CD1c-positive myeloid dendritic cell (primary cell): ENCODE measurements at regions not wholly inside any gene's neighbourhood (a gene's known extent, or its start where the extent isn't known, plus 50 kb on each side); places are given as distances from the start of the nearest gene placed in this dataset.
"Not testable (repeated sequence)": the region's sequence is repeated elsewhere in the genome, so short reads cannot be mapped to it uniquely, and the experiment has no call there.

Experiments used
- DNase-seq: peaks from one replicate; pipeline ENCODE4 v3.0.0-alpha.2; 2016; ENCODE audit errors: extremely low spot score

DNA sequence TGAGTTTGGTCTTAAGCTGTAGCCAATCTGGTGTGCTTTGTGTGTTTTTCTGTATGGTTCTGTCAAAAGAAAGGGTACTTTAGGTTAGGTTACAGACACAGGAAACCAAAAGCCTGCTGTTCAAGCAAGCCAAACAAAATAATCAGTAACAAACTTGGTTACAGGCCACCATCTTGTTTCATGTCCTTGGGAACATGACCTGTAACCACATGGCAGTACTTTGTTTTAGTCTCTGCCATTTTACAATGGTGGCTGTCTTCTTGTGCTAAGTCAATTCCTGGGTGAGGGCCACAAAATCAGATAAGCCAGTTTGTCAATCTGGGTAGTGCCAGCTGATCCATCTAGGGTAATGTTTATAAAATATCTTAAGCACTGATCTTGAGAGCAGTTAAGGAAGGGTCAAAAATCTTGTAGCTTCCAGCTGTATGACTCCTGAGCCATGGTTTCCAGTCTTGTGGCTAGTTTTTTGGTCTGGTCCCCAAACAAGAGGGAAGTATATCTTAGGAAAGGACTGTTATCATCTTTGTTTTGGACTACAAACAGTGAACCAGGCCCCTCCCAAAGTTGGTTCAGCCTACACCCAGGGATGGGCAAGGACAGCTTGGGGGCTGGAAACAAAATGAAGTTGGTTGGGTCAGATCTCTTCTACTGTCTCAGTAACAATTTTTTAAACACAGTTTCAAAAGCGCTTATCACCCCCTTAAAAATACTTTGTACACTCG lies 90.0 kb downstream of the IGLL5 start:
- no peak for DNase-seq

DNA sequence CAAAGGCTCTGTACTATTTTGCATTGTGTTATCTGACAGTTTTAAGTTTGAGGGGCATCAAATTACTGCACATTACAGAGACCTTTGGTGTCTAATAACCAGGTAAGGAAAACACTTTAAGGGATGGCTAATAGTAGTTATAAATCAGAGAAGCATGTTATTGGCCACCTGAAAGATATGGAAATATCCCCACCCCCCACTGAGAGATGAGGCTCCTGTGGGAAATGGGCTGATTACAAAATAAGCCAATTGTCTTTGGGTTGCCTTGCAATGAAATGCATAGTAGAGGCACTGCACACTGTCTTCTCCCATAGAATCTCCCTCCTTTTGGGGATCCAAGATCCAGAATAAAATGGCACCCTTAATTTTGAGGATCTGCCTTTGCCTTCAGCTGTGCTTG lies 91.0 kb downstream of the IGLL5 start:
- DNase-seq: no peak

GRCh38 chr22:22979121-22979724 lies 91.1 kb upstream of the GNAZ start:
- DNase-seq: no peak

DNA sequence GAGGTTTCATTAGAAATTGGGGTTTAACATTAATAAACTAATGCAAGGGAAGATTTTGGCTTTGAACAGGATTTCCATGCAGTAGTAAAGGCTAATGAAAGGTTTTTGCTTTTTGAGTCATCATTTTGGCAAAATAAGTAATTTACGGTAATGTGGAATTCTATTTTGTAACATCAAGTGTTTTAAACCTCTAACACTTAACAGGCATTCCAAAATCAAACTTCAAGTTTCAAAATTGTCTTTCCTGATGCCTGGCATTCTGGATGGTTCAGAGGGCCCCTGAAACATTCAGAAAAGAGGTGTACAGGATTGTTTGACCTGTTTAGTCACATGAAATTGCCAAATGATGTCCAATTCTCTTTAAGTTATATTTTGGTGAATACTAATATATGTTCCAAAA lies 90.4 kb upstream of the GNAZ start:
- DNase-seq: no peak

GRCh38 chr22:22981670-22982571 lies 88.4 kb upstream of the GNAZ start:
- DNase-seq: no peak

DNA sequence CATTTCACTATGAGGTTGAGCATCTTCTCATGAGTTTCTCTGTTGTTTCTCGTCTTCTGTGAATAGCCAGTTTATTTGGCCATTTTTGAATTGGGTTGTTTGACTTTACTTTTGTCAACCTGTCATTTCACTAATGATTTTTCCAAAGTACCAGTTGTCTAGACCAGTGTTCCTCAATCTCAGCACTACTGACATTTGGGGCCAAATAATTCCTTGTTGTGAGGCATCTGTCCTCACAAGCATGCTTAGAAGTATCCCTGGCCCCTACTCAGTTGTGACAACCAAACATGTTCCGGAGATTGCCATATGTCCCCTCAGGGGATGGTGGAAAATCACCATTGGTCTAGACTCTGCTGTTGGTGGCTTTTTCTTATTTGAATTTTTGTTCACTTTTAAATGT lies 87.7 kb upstream of the GNAZ start:
- no peak for DNase-seq

- no peak for DNase-seq
Observed at GRCh38 chr22:22983123-22983522, 87.2 kb upstream of the GNAZ start.

DNA sequence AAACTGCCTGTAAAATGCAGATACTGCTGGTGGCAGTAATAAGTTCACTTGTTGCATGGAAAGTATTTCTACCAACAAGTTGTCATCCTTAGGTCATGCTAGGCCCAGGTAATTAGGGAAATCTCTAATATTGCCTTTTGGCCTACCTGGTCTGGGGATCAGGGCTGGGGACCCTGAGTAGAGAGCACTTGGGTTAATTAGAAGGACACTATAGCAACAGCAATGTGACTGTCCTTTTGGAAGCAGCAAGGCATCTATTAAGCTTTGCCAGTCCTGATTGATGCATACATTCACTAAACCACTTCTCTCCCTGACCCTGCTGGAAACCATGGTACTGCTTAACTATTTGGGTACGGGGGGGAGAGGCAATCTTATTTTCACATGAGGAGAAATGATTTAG lies 86.5 kb upstream of the GNAZ start:
- DNase-seq: no peak

DNA sequence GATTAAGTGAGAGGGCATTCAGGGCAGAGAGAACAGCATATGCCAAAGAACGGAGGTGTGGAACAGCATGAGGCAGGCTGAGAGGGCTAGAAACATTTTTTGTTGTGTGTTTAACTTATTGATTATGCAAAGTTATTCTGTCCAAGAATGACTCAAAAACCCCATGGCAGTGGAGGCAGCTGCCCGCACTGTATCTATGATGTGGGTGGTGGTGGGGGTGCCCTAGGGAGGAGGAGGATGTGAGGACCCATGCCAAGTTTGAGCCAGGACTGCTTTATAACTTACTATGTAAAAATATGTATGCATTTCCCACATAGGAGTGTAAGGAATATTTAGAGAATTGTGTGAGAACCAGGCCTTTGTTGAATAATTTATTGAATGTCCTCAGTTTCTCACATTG lies 85.4 kb upstream of the GNAZ start:
- no peak for DNase-seq

GRCh38 chr22:22986008-22986407 lies 84.3 kb upstream of the GNAZ start:
- no peak for DNase-seq

DNA sequence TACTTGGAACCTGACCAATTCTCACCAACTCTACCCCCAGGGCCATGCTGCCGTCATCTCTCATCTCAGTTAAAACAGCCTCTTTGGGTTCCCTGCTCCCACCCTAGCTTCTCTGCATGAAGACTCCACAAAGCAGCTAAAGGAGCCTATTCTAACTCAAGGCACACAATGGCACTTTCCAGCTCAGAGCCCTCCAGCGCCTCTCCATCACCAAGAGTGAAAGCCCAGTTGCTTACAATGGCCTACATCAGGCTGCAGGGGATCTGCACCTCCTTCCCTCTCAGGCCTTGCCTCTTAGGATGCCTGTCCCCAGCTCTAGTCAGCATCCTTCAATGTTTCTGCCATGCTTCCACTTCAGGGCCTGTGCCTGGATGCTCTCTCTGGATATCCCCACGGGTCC lies 83.7 kb upstream of the GNAZ start:
- no peak for DNase-seq

- no peak for DNase-seq
Observed at GRCh38 chr22:22988150-22988549, 82.2 kb upstream of the GNAZ start.

DNA sequence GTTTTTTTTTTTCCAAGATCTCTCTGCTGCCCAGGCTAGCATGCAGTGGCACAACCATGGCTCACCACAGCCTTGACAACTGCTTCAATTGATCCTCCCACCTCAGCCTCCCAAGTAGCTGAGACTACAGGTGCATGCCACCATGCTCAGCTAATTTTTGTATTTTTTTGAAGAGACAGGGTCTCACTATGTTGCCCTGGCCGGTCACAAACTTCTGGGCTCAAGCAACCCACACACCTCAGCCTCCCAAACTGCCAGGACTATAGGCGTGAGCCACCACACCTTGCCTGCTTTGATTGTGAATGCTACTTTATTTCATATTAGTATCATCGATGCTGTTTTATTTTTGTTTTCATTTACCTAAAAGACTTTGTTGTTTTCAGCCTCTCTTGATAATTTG lies 81.5 kb upstream of the GNAZ start:
- no peak for DNase-seq

GRCh38 chr22:22989856-22990255 lies 80.5 kb upstream of the GNAZ start:
- no peak for DNase-seq

- not testable (repeated sequence) for DNase-seq
Observed at GRCh38 chr22:22990711-22991505, 79.4 kb upstream of the GNAZ start.

DNA sequence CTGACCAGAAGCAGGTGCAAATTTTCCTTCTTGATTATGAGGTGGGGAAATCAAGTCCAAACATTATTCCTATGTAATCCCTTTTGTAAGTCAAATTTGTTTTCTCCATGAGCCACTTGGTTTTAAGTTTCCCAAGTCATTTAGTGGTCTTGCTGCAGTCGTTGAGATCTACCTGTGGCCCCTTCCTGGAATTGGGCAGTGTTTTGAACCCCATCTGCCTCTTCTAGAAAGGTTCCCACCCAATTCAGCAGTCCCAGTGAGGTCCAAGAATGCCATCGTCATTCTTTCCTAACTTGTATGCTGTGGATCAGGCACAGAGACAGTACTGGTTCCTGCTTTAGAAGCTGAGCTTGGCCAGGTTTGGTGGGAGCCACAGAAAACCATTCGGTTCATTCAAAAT lies 77.8 kb upstream of the GNAZ start:
- DNase-seq: no peak

DNA sequence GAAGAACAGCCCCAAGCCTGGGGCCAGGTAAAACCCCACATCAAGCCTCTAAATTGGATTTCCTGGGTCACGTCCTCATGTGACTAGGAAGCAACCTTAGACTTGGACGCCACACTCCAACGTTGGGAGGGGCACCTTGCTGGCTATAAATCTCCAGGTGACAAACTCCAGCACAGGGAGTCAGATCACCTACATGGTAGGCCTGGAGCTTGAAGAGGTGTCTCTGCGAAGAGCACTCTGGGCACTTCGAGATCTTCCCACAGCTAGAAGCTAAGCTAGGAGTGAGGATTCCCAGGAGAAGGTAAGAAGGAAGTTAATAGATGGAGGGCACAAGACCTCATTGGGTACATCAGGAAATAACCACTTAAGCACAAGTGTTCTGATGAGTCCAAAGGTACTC lies 77.1 kb upstream of the GNAZ start:
- DNase-seq: no peak

DNA sequence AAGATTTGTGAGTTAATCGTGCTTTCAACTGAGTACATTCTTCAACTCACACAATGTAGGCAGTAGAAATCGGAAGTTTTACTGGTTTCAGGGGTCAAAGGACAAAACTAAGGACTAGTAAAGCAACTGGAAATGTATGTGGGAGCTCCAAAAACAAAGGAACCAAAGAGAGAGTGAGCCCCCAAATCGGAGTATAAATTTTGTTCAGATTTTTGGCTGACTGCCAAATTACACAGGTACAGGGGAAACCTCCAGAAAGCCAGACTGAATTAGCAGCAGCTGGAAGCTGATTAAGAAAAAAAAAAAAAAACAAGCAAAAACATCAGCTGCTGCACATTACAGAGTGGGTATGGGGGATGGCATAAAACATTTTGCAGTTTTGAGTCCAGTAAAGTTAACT lies 75.2 kb upstream of the GNAZ start:
- DNase-seq: no peak

DNA sequence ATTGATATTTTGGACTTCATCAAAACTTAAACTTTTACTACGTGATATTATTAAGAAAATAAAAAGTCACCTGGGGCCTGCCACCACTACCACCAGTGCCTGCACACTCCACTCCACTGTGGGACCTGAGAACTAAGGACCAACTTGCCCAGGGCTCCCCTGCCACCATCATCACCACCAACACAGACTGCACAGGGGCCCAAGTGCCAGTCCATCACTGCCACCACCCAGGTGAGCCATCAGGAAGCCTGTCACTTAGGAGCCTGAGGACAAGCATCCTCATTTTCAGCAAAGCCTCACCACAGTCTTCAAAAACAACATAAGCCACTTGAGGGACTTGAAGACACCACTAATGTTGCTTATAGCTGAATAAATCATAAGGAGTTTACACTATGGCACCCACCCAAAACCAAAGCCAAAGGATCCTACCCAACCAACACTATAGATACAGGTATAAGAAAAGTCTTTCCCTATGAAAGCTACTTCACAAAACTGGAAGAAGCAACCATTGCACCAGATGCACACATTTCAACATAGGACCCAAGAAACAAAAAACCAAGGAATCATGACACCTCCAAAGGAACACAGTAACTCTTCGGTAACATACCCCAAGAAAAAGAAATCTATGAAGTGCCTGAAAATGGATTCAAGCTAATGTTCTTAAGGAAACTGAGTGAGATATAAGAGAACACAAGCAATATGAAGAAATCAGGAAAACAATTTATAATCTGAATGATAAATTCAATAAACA lies 73.6 kb upstream of the GNAZ start:
- DNase-seq: no peak

GRCh38 chr22:22997262-22997898 lies 72.9 kb upstream of the GNAZ start:
- no peak for DNase-seq

- no peak for DNase-seq
Observed at GRCh38 chr22:22997988-22998387, 72.3 kb upstream of the GNAZ start.
